Trophoblast cell (in vitro differentiated cells and primary cell): ENCODE measurements at regions not wholly inside any gene's neighbourhood (a gene's known extent, or its start where the extent isn't known, plus 50 kb on each side); places are given as distances from the start of the nearest gene placed in this dataset.
A peak's percentile ranks its signal among the peaks of the same experiment; 100 is the strongest.
"Not testable (repeated sequence)": the region's sequence is repeated elsewhere in the genome, so short reads cannot be mapped to it uniquely, and the experiment has no call there.

Experiments used
- DNase-seq, 2 donors: peaks; one replicate each; pipeline ENCODE4 v3.0.0-alpha.2; 2016
- H2AFZ ChIP-seq: 2 replicates; pipeline ENCODE4 v1.6.1; 2013; ENCODE audit warnings: low read length, moderate library complexity, mild to moderate bottlenecking; ENCODE audit not compliant: insufficient read depth, poor library complexity
- H2AK5ac ChIP-seq: 2 replicates; pipeline ENCODE4 v1.6.1; 2013; ENCODE audit warnings: mild to moderate bottlenecking, low read length
- H2BK120ac ChIP-seq: 2 replicates; pipeline ENCODE4 v1.6.1; 2013; ENCODE audit warnings: low read length, mild to moderate bottlenecking, moderate library complexity; ENCODE audit not compliant: insufficient read depth, poor library complexity
- H2BK12ac ChIP-seq: 2 replicates; pipeline ENCODE4 v1.6.1; 2013; ENCODE audit warnings: mild to moderate bottlenecking, low read length, moderate library complexity
- H2BK5ac ChIP-seq: 2 replicates; pipeline ENCODE4 v1.6.1; 2013; ENCODE audit warnings: low read length, low read depth, moderate library complexity, mild to moderate bottlenecking; ENCODE audit not compliant: poor library complexity
- H3K14ac ChIP-seq: 2 replicates; pipeline ENCODE4 v1.6.1; 2013; ENCODE audit warnings: mild to moderate bottlenecking, low read length
- H3K18ac ChIP-seq: 2 replicates; pipeline ENCODE4 v1.6.1; 2013; ENCODE audit warnings: mild to moderate bottlenecking, low read length
- H3K23ac ChIP-seq: 2 replicates; pipeline ENCODE4 v1.6.1; 2013; ENCODE audit warnings: low read length
- H3K27ac ChIP-seq: 2 replicates; pipeline ENCODE4 v1.5.1; 2013; ENCODE audit warnings: low read depth, mild to moderate bottlenecking, inconsistent platforms, low read length, moderate library complexity
- H3K27me3 ChIP-seq: 2 replicates; pipeline ENCODE4 v1.6.1; 2013; ENCODE audit warnings: inconsistent platforms, mild to moderate bottlenecking, low read length, moderate library complexity; ENCODE audit not compliant: insufficient read depth
- H3K36me3 ChIP-seq, 2 experiments: 1 replicate in 1 of 2; 2 replicates in 1 of 2; pipeline ENCODE4 v1.6.1; 2013; ENCODE audit warnings: low read length in 2 of 2, mild to moderate bottlenecking in 2 of 2, moderate library complexity in 1 of 2; ENCODE audit not compliant: insufficient read depth in 2 of 2, control insufficient read depth in 1 of 2
- H3K4ac ChIP-seq: 2 replicates; pipeline ENCODE4 v1.6.1; 2013; ENCODE audit warnings: low read depth, mild to moderate bottlenecking, low read length, moderate library complexity
- H3K4me1 ChIP-seq, 2 experiments: 1 replicate in 1 of 2; 2 replicates in 1 of 2; pipeline ENCODE4 v1.6.1; 2013; ENCODE audit warnings: low read length in 2 of 2, mild to moderate bottlenecking in 2 of 2, moderate library complexity in 1 of 2; ENCODE audit not compliant: insufficient read depth in 2 of 2, control insufficient read depth in 1 of 2
- H3K4me2 ChIP-seq: 2 replicates; pipeline ENCODE4 v1.6.1; 2013; ENCODE audit warnings: inconsistent platforms, mild to moderate bottlenecking, low read length, moderate library complexity
- H3K4me3 ChIP-seq: 2 replicates; pipeline ENCODE4 v1.5.1; 2013; ENCODE audit warnings: mild to moderate bottlenecking, low read depth, low read length, inconsistent platforms
- H3K79me1 ChIP-seq: one replicate; pipeline ENCODE4 v1.6.1; 2013; ENCODE audit warnings: low read length
- H3K79me2 ChIP-seq: 2 replicates; pipeline ENCODE4 v1.6.1; 2013; ENCODE audit warnings: low read length, mild to moderate bottlenecking; ENCODE audit not compliant: control insufficient read depth, insufficient read depth, poor library complexity
- H3K9ac ChIP-seq: 2 replicates; pipeline ENCODE4 v1.6.1; 2013; ENCODE audit warnings: mild to moderate bottlenecking, low read length
- H3K9me3 ChIP-seq: 2 replicates; pipeline ENCODE4 v1.6.1; 2013; ENCODE audit warnings: low read depth, mild to moderate bottlenecking, control low read depth, inconsistent platforms, low read length; ENCODE audit not compliant: insufficient read depth
- H4K12ac ChIP-seq: 2 replicates; pipeline ENCODE4 v1.6.1; 2013; ENCODE audit warnings: low read depth, mild to moderate bottlenecking, low read length, moderate library complexity
- H4K8ac ChIP-seq: 2 replicates; pipeline ENCODE4 v1.6.1; 2013; ENCODE audit warnings: low read depth, mild to moderate bottlenecking, low read length, moderate library complexity
- H4K91ac ChIP-seq: one replicate; pipeline ENCODE4 v1.6.1; 2013; ENCODE audit warnings: low read depth, mild to moderate bottlenecking, low read length, moderate library complexity
- WGBS: extraction: QIAGEN DNeasy Blood & Tissue Kit; methylation state at CpG from one replicate; pipeline ENCODE4 v1.1.7; 2013; ENCODE audit warnings: missing lambda C conversion rate; ENCODE audit not compliant: insufficient read length, insufficient coverage; ENCODE audit errors: extremely low coverage; 5-methylcytosine and 5-hydroxymethylcytosine counted together

DNA sequence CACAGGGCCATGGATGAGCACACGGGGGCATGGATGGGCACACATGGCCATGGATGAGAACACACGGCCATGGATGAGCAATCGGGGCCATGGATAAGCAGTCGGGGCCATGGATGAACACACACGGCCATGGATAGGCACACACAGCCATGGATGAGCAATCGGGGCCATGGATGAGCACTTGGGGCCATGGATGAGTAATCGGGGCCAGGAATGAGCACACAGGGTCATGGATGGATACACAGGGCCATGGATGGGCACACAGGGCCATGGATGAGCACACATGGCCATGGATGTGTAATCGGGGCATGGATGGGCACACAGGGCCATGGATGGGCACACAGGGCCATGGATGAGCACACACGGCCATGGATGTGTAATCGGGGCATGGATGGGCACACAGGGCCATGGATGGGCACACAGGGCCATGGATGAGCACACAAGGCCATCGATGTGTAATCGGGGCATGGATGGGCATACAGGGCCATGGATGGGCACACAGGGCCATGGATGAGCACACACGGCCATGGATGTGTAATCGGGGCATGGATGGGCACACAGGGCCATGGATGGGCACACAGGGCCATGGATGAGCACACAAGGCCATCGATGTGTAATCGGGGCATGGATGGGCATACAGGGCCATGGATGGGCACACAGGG is 191.9 kb upstream of the HDAC4 start:
- H2AK5ac ChIP-seq, H3K4ac ChIP-seq, DNase-seq, H3K79me1 ChIP-seq, H3K14ac ChIP-seq, H3K27ac ChIP-seq, H3K4me3 ChIP-seq, H2BK5ac ChIP-seq, H3K36me3 ChIP-seq, H3K9ac ChIP-seq, H3K4me1 ChIP-seq, H4K8ac ChIP-seq, H3K79me2 ChIP-seq, H3K4me2 ChIP-seq, H3K23ac ChIP-seq, H2AFZ ChIP-seq, H3K27me3 ChIP-seq, H3K18ac ChIP-seq, H4K12ac ChIP-seq, H2BK120ac ChIP-seq, H4K91ac ChIP-seq, H2BK12ac ChIP-seq: not testable (repeated sequence)
- no CpG with 5 or more reads among the region's 16 CpGs for WGBS
- H3K9me3 ChIP-seq = peaks cover 24% of the 10 kb centered on the region

DNA sequence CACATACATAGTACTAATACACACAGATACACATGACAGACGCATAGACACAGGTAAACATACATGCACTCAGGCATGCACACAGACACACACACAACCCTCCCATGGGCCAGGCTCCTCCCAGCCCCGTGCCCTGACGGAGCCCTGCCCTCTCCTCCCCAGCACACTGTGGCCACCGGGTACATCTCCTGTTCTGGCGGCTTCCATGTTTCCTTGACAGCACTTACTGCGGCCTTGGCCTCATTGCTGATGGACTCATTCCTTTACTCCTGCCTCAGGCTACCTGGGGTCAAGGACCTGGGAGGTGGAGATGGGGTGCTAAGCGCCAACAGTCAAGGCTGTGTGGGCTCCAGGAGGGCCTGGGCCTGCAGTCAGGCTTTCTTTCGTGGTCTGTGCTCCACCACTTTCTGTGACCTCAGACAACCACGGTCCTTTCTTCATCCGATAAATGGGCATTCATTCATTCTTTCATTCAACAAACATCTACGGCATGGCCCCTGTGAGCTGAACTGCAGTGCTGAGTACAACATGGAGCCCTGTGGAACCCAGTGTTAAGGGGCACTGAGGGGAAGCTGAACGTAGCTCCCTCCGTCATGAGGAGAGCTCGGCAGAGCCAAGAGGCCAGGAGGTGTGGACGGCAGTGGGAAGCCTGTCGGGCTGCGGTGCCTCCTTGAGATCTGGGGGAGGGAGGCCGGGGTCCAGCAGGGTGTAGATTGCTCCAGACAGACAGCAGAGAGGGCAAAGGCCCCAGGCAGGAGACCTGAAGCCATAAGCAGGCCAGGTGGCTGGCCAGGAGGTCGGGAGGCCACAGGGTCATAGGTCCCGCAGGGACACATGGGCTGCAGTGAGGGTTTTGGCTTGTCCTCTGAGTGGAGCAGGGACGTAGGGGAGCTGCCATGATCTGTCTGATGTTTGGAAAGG is 190.4 kb upstream of the HDAC4 start:
- H3K79me2 ChIP-seq = no peaks in the 10 kb centered on the region
- H3K27me3 ChIP-seq = no peaks in the 10 kb centered on the region
- no peak overlapping the region for H2BK5ac ChIP-seq
- H4K91ac ChIP-seq = no peak overlapping the region
- no peak overlapping the region for H3K18ac ChIP-seq
- H3K36me3 ChIP-seq = no peaks in the 10 kb centered on the region
- no CpG with 5 or more reads among the region's 21 CpGs for WGBS
- H2AK5ac ChIP-seq = no peak overlapping the region
- H3K4me2 ChIP-seq = no peak overlapping the region
- no peak overlapping the region for H2AFZ ChIP-seq
- no peak for DNase-seq
- no peak overlapping the region for H3K4ac ChIP-seq
- H2BK12ac ChIP-seq = no peak overlapping the region
- no peak overlapping the region for H3K14ac ChIP-seq
- H4K12ac ChIP-seq = no peak overlapping the region
- no peak overlapping the region for H3K27ac ChIP-seq
- no peak overlapping the region for H3K23ac ChIP-seq
- peaks cover 24% of the 10 kb centered on the region for H3K9me3 ChIP-seq
- H3K9ac ChIP-seq = no peak overlapping the region
- no peak overlapping the region for H2BK120ac ChIP-seq
- no peak overlapping the region for H4K8ac ChIP-seq
- H3K4me3 ChIP-seq = no peak overlapping the region
- H3K4me1 ChIP-seq = no peaks in the 10 kb centered on the region
- no peaks in the 10 kb centered on the region for H3K79me1 ChIP-seq

DNA sequence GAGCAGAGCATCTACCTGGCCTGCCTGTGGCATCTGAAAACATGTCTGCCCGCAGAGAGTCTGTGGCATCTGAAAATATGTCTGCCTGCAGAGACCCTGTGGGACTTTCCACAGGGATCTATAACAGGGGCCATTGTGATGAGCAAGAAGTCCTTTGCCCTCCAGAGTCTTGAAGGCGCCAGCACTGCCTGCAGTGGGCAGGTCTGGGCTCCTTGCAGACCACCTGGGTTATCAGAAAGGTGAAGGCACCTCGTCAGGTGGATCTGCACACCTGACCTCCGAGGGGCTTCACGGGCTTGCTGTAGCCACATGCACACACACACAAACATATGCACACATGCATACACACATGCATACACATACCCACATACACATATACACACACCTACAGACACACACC is 189.5 kb upstream of the HDAC4 start:
- H3K9me3 ChIP-seq = peaks cover 24% of the 10 kb centered on the region
- H3K27ac ChIP-seq = no peak overlapping the region
- no peaks in the 10 kb centered on the region for H3K27me3 ChIP-seq
- no peaks in the 10 kb centered on the region for H3K79me1 ChIP-seq
- DNase-seq = no peak
- H2BK12ac ChIP-seq = no peak overlapping the region
- no peak overlapping the region for H4K91ac ChIP-seq
- H2AK5ac ChIP-seq = no peak overlapping the region
- H2AFZ ChIP-seq = no peak overlapping the region
- H3K36me3 ChIP-seq = no peaks in the 10 kb centered on the region
- WGBS = no CpG with 5 or more reads among the region's 5 CpGs
- no peak overlapping the region for H3K4me2 ChIP-seq
- no peak overlapping the region for H3K4me3 ChIP-seq
- H3K23ac ChIP-seq = no peak overlapping the region
- H3K4ac ChIP-seq = no peak overlapping the region
- no peak overlapping the region for H4K12ac ChIP-seq
- no peak overlapping the region for H2BK5ac ChIP-seq
- H3K9ac ChIP-seq = peak overlapping the region; percentile 29
- H4K8ac ChIP-seq = no peak overlapping the region
- no peaks in the 10 kb centered on the region for H3K79me2 ChIP-seq
- H2BK120ac ChIP-seq = no peak overlapping the region
- H3K14ac ChIP-seq = no peak overlapping the region
- no peaks in the 10 kb centered on the region for H3K4me1 ChIP-seq
- no peak overlapping the region for H3K18ac ChIP-seq

DNA sequence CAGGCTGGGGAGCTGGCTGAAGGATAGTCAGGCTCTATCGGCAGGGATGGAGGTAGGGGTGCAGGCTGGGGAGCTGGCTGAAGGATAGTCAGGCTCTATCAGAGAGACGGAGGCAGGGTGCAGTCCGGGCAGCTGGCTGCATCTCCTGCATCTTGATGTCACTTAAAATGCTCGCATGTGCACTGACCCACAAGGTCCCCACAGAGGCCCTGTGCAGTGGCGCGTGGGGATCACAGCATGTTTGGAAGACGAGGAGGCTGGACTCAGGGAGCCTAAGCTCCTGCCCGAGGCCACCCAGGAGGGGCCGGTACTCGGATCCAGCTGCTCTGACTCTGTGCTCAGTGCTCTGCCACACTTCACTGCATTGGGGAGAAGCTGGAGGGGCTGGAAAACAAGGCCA is 189.0 kb upstream of the HDAC4 start:
- no peak overlapping the region for H3K4me3 ChIP-seq
- H3K27ac ChIP-seq = no peak overlapping the region
- no peaks in the 10 kb centered on the region for H3K79me1 ChIP-seq
- peaks cover 24% of the 10 kb centered on the region for H3K9me3 ChIP-seq
- no peak overlapping the region for H3K14ac ChIP-seq
- H4K91ac ChIP-seq = no peak overlapping the region
- no peak overlapping the region for H3K4me2 ChIP-seq
- H3K4me1 ChIP-seq = no peaks in the 10 kb centered on the region
- H2BK5ac ChIP-seq = no peak overlapping the region
- H2AK5ac ChIP-seq = no peak overlapping the region
- H3K18ac ChIP-seq = no peak overlapping the region
- DNase-seq = no peak
- H3K9ac ChIP-seq = no peak overlapping the region
- no peak overlapping the region for H3K23ac ChIP-seq
- no peaks in the 10 kb centered on the region for H3K79me2 ChIP-seq
- H2BK120ac ChIP-seq = no peak overlapping the region
- no peak overlapping the region for H2BK12ac ChIP-seq
- no CpG with 5 or more reads among the region's 10 CpGs for WGBS
- no peaks in the 10 kb centered on the region for H3K27me3 ChIP-seq
- no peaks in the 10 kb centered on the region for H3K36me3 ChIP-seq
- H3K4ac ChIP-seq = no peak overlapping the region
- no peak overlapping the region for H4K8ac ChIP-seq
- H2AFZ ChIP-seq = no peak overlapping the region
- H4K12ac ChIP-seq = no peak overlapping the region
